HG03565 (cell line): ENCODE measurements at regions not wholly inside any gene's neighbourhood (a gene's known extent, or its start where the extent isn't known, plus 50 kb on each side); places are given as distances from the start of the nearest gene placed in this dataset.
"Not testable (repeated sequence)": the region's sequence is repeated elsewhere in the genome, so short reads cannot be mapped to it uniquely, and the experiment has no call there.

Experiments
- ATAC-seq: cut with Tn5 transposase; IDR thresholded peaks from one replicate; pipeline ENCODE4 v1.9.1; 2021; ENCODE audit warnings: mild to moderate bottlenecking, moderate library complexity; ENCODE audit not compliant: unreplicated experiment

DNA sequence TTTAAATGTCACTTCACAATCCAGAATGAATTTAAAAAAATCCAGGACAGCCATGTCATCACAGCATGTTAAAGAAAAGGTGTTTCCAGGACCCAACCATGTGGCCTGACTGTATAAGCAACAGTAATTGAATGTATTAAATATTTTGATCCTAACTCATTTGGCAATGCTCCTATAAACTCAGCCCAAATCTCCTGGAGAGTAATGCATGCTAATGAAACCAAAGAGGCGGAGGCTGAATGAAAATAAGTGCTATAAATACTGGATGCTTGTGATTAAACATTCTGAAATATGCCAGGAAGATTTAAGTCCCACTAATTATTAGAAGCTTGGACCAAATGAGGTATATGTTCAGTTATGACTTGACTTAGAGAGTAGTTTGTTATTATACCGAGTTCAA lies 486.8 kb downstream of the FRK start:
- ATAC-seq: no peak

- ATAC-seq: no peak
These were observed 490.4 kb downstream of the FRK start for GRCh38 chr6:115570331-115570730.

DNA sequence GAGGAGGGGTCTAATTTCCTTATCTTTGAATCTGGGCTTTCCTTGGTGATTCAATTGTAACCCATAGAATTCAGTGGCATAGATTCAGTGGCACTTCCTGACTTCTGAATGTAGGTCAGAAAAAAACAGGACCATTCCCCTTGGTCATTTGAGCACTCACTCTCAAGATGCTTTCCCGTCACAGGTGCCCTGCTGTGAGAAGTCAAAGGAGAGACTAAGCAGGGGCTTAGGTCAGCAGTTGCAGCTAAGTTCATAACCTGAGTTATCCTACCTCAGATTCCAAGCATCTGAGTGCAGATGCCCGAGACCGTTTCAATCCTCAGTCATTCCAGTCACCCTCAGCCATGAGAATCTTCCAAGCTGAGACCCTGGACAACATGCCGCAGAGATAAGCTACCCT lies 506.6 kb downstream of the FRK start:
- ATAC-seq: no peak

GRCh38 chr6:115551527-115551926 lies 509.2 kb downstream of the FRK start:
- no peak for ATAC-seq

DNA sequence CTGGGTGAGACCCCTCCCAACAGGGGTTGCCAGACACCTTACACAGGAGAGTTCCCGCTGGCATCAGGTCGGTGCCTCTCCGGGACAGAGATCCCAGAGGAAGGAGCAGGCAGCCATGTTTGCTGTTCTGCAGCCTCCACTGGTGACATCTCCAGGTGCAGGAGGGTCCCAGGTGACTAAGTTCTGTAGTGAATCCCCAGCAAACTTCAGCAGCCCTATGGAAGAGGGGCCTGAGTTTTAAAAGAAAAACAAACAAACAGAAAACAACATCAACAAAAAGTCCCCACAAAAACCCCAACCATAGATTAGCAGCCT lies 515.1 kb downstream of the FRK start:
- ATAC-seq: no peak

DNA sequence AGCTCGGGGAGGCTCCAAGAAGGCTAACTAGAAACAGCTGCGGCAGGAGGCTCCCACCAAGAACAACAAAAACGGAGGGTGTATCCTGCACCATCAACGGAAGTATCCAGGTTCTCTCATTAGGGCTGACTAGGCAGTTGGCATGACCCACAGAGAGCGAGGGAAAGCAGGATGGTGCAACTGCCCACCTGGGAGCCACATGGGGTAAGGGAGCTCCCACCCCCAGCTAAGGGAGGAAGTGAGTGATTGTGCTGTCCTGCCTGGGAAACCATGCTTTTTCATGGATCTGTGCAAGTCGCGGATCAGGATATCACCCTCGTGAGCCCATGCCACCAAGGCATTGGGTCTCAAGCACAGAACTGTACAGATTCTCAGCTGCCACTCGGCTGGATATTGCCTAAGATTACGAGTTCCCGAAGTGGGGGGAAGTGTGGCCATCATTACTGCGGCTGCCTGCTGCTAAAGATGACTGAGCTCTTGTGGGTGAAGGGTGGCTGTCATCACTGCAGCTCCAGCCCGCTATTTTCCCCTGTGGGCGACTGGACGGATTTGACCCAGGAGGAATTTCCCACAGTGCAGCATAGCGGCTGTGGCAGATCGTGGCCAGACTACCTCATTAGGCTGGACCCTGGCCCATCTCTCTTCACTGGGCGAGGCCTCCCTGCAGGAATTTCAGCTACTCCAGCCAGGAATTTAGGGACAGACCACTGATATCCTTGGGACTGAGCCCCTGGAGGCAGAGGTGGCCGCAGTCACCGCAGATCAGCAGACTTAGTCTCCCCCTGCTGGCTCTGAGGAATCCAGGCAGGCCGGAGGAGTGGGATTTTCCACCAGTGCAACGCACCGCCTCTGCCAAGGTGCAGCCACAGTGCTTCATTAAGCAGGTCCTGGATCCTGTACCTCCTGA lies 515.7 kb downstream of the FRK start:
- no peak for ATAC-seq

DNA sequence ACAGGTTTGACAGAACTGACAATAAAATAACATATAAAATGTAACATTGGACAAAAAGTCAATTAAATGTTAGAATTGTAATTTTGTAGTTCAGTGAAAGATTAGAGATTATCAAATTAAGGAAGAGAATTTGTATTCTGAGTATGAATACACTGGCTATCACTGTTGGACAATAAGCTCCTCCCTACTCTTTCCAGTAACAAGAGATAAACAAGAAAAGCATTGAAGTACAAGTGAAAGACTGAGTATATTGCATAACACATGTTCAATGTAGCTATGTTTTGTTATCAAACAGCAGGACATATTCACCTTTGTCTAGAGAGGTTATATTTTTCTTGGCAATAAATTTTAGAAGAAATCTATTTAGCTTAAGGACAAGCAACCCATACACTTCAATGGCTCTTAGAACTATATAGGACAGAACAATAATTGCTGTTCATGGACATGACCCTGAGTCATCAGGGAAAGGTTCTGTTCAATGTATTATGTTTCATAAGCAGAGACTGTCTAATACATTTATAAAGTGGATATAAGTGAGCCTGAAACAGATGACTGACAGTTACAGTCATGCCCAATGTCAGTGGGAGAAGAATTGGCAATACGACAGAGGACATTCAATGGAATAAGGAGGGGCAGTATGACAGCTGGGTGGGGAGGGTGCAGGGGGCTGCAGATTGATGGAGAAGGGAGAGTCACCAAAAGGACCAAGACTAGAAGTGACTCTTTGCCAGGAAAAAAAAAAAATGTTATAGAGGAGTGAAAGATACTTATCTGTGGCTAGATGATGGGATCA lies 520.4 kb downstream of the FRK start:
- no peak for ATAC-seq

- no peak for ATAC-seq
These were observed 521.2 kb downstream of the FRK start for GRCh38 chr6:115539531-115539930.

- no peak for ATAC-seq
These were observed 535.9 kb downstream of the FRK start for GRCh38 chr6:115524821-115525220.

DNA sequence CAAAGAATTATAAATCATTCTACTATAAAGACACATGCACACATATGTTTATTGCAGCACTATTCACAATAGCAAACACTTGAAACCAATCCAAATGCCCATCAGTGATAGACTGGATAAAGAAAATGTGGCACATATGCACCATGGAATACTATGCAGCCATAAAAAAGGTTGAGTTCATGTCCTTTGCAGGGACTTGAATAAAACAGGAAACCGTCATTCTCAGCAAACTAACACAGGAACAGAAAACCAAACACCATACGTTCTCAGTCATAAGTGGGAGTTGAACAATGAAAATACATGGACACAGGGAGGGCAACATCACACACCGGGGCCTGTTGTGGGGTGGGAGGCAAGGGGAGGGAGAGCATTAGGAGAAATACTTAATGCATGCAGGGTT lies 538.9 kb downstream of the FRK start:
- ATAC-seq: not testable (repeated sequence)

DNA sequence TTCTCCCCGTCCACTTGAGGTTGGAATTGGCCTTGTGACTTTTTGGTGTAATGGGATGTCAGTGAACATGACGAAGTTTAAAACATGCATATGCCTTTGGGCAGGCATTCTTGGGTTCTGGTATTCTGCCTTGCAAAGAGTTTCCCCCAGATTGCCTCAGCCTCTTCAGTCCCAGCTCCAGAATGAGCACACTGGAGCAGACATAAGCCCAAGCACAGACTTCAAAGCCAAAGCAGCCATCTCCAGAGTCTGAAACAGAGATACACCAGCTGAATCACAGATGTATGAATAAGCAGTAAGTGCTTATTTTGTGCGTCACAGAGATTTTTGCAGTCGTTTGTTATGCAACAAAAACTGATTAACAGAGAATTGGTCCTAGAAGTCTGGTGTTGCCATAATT lies 546.0 kb downstream of the FRK start:
- ATAC-seq: no peak

GRCh38 chr6:115512923-115513322 lies 547.8 kb downstream of the FRK start:
- no peak for ATAC-seq

GRCh38 chr6:115511771-115512170 lies 548.9 kb downstream of the FRK start:
- no peak for ATAC-seq

GRCh38 chr6:115502432-115502831 lies 558.3 kb downstream of the FRK start:
- not testable (repeated sequence) for ATAC-seq

DNA sequence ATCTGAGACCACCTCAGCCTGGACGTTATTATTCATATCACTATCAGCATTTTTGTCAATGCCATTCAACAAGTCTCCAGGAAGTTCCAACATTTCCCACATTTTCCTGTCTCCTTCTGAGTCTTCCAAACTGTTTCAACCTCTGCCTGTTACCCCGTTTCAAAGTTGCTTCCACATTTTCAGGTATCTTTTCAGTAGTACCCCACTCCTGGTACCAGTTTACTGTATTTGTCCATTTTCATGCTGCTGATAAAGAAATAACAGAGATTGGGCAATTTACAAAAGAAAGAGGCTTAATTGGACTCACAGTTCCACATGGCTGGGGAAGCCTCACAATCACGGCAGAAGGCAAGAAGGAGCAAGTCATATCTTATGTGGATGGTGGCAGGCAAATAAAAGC lies 565.5 kb downstream of the FRK start:
- no peak for ATAC-seq

DNA sequence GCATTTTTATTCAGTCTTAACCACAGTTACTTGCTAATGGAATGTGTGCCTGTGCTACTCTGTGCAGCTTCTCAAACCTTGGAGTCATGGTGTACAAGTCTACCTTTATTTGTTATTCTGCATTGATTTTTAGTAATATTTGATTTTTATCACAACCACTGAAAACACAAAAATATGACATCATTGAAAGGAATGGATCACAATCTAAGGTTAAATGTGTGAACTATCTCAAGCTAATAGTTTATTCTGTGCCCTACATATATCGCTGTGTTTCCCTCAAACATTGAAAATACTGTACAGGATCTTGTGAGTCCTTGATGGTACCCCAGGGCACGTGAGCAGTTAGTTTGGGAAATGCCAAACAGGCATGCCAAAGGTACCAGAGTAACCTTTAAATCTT lies 573.4 kb downstream of the FRK start:
- ATAC-seq: no peak

DNA sequence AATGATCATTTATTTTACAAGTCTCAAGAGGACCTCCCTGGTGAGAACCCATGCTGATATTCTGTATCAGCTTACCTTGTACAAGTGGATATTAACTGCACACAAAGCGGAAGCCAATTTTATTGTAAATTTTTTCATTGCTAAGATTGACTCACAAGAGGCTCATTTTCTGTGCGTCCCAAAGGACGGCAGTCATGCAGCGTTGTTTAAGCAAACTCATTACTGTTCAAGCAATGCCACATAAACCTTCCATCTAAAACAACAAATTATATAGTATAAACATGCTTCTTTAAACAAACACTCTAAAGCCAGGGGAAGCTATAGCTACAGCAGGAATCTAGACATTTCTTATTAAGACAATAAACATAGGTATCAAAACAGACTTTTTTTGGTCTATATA lies 575.3 kb downstream of the FRK start:
- ATAC-seq: no peak

DNA sequence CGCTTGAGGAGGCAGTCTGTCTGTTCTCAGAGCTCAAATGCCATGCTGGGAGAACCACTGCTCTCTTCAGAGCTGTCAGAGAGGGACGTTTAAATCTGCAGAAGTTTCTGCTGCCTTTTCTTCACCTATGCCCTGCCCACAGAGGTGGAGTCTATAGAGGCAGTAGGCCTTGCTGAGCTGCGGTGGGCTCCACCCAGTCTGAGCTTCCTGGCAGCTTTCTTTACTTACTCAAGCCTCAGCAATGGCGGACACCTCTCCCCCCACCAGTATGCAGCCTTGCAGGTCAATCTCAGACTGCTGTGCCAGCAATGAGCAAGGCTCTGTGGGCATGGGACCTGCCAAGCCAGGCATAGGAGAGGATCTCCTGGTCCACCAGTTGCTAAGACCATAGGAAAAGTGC lies 580.1 kb downstream of the FRK start:
- ATAC-seq: not testable (repeated sequence)

DNA sequence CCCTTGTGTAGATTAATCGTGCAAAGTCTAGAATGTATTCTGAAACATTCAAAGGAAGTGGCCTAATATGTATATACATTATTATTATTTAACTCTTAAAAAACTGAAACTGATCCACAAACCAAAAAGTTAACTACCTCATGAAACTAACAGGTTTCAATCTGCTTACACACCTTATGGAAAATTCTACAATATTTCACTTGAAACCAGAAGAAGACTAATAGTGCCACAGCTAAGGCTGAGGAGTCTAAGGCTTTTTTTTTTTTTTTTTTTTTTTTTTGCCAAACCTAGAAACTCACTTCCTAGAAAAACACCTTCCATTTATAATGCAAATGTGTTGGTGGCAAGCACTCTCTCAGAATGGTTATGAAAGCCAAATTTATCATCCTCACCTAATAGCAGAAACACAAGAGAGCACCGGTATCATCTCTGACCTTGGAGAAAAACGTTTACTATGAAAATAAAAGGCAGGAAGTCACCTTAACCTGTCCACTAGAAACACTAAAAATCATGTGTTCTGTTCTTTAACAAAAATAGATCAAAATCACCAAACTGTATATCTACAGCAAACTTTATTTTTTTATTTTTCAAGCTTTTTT lies 586.1 kb downstream of the FRK start:
- ATAC-seq: no peak

DNA sequence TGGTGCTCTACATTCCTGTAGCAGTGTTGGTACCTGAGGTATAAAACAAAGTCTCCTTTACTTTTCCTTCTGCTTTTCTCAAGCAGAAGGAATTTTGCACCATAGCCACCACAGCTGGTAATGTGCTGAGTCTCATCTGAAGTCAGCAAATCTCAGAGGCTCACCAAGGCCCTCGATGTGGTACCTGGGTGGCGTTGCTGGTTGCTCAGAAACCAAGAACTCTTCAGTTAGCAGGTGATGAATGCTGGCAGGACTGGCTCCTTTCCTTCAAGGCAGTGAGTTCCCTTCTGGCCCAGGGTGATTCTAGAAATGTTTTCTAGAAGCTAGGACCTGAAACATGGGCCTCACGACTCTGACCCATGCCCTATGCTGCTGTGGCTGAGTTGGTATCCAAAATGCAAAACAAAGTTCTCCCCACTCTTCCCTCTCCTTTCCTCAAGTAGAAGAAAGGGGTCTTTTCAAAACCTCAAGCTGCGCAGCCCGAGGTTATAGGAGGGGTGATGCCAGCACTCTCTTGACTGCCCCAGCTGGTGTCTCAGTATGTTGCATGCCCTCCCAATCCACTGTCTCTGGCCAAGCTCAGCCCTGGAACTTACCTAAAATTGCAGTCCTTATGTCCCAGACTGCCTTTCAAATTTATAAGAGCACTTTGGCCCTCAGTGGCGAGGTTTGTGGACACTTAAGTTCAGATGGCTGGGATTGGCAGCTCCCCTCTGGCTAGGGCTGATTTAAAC lies 592.3 kb downstream of the FRK start:
- ATAC-seq: no peak

DNA sequence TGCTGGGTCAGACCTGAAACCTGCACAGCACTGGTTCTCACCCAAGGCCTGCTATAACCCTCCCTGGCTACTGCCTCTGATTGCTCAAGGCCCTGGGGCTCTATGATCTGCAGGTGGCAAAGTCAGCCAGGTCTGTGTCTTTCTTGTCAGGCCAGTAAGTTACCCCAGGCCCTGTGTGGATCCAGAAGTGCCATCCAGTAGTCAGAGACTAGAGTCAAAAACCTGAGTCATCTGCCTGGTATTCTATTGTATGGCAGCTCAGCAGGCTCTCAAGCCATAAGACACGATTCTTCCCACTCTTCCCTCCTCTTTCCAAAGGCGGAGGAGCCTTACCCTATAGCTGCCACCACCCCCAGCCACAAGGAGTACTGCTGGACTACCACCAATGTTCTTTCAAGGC lies 593.0 kb downstream of the FRK start:
- no peak for ATAC-seq
